ENCODE measurements at regions not wholly inside any gene's neighbourhood (a gene's known extent, or its start where the extent isn't known, plus 50 kb on each side); places are given as distances from the start of the nearest gene placed in this dataset.

DNA sequence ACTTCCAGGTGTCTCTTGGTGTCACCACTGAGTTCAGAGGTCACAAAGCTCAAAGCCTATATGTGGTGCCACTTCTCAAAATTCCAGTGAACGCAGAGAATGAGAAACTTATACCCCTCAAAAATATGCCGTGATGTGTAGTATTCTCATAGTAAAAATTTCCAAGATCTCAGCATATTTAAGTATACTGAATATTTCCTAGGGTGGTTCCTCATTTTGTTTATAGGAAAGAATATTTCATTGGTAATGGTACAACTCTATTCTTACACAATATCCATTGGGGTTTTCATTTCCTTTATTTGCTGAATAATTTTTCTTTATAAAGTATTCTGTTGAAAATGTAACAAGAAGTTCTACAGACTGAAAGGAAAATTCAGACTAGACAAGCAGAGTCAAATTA lies 58.9 kb upstream of the ADO start:
- no peak for DNase-seq (ENCODE audit: low read depth)

DNA sequence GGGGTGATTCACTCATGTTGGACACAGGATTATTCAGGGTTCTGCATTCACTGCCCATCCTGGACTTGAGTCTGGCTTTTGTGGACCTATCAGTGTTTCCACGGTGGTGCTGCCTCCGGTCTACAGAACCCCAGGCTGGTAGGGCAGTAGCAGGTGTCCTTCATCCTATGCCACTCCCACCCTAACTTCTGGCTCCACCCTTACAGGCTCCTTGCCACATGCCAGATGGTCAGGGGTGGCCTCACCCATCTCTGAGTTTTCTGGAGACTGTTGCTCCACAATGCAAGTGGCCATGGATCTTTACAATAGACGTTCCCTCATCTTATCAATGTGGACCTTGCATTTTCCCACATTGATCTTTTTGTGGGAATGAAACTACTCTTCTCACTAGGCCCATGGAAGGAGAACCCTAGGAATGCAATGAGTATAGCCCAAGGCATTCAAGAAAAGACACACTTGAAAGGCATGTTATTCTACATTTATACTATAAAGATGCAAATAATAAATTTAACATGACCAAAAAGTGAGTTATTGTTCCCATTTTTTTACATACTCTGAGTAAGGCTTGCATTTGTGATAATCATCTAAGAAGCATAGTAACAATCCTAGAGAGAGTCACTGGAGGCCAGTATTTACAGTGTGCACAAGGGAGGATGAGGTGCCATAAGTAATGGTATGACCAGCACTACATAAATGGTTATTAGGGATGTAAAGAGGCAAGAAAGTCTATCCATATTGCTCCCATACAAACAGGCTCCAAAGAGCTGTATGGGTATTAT lies 57.4 kb upstream of the ADO start:
- DNase-seq (ENCODE audit: low read depth) = no peak

DNA sequence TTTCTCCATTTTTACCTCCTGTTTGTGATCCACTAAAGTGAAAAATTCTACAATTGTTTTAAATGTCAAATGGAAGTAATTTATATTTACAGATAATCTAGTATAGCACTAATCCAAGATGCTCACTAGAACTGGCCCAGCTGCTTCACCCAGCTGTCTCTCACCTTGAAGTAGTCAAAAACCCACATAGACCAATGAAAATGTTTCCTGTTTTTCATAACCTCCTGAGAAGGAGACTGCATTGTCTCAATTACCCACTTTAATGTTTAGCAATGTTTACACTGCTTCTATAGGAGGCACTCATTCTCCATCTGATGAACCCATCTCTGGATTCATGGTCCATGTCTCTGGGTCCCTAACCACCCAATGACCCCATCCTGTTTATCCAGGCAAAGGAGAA lies 56.1 kb upstream of the ADO start:
- no peak for DNase-seq (ENCODE audit: low read depth)

DNA sequence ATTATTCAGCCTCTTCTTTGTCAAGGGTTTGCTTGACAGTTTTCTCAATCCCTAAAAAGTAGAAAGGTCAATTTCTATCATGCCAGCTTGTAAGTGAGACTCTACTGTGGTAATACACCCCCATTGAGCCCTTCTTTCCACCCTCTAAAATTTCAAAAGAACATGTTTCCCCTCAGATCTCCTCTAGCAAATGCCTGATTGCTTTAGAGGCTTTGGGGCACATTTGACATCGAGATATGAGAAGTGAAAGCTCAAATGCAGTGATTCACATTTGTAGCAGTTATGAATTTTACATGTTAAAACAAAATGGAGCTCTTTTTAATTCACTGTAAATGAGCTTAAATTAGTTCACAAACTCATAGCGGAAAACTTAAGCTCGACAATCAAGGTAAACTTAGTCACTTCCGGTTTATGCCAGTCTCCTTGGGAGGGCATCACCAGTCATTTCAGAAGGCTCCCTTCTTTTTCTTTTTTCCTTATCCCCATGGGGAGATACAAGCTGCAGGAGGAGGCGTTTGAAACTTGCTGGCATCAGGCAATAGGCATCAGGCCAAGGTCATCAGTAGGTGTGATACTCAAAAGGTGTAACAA lies 55.3 kb upstream of the ADO start:
- DNase-seq (ENCODE audit: low read depth) = no peak
